Glutamatergic neuron (in vitro differentiated cells): ENCODE measurements at regions not wholly inside any gene's neighbourhood (a gene's known extent, or its start where the extent isn't known, plus 50 kb on each side); places are given as distances from the start of the nearest gene placed in this dataset.

ENCODE experiments used
- DNase-seq: peaks from one replicate; pipeline ENCODE4 v3.0.0; 2022
- H3K27ac Mint-ChIP-seq: one replicate; pipeline ENCODE4 v1.8.0; 2020; ENCODE audit warnings: mild to moderate bottlenecking, mixed read lengths, inconsistent platforms; ENCODE audit not compliant: unreplicated experiment
- H3K27me3 Mint-ChIP-seq: one replicate; pipeline ENCODE4 v1.8.0; 2020; ENCODE audit warnings: mild to moderate bottlenecking, moderate library complexity, mixed read lengths, inconsistent platforms; ENCODE audit not compliant: unreplicated experiment
- H3K36me3 Mint-ChIP-seq: one replicate; pipeline ENCODE4 v1.8.0; 2020; ENCODE audit warnings: mild to moderate bottlenecking, mixed read lengths, inconsistent platforms; ENCODE audit not compliant: unreplicated experiment
- H3K4me1 Mint-ChIP-seq: one replicate; pipeline ENCODE4 v1.8.0; 2020; ENCODE audit warnings: mild to moderate bottlenecking, low read depth, mixed read lengths, inconsistent platforms; ENCODE audit not compliant: unreplicated experiment
- H3K4me3 Mint-ChIP-seq: one replicate; pipeline ENCODE4 v1.8.0; 2020; ENCODE audit warnings: mild to moderate bottlenecking, mixed read lengths, inconsistent platforms; ENCODE audit not compliant: unreplicated experiment
- H3K9me3 Mint-ChIP-seq: one replicate; pipeline ENCODE4 v1.8.0; 2020; ENCODE audit warnings: mild to moderate bottlenecking, moderate library complexity, mixed read lengths, inconsistent platforms; ENCODE audit not compliant: unreplicated experiment
- CTCF ChIP-seq: fragments of 200-600 bp; sonication (generic); IDR thresholded peaks from one replicate; pipeline ENCODE4 v1.5.0; 2021; ENCODE audit not compliant: partially characterized antibody, unreplicated experiment

- H3K9me3 Mint-ChIP-seq = no peaks in the 10 kb centered on the region
- no peaks in the 10 kb centered on the region for H3K4me1 Mint-ChIP-seq
- H3K4me3 Mint-ChIP-seq = no peak overlapping the region
- no peak for TF ChIP-seq CTCF
- DNase-seq = no peak
- H3K27ac Mint-ChIP-seq = no peak overlapping the region
- no peaks in the 10 kb centered on the region for H3K27me3 Mint-ChIP-seq
- H3K36me3 Mint-ChIP-seq = no peaks in the 10 kb centered on the region
These were observed 85.9 kb upstream of the ADO start for GRCh38 chr10:62718585-62718984.

GRCh38 chr10:62719061-62719460 is 85.5 kb upstream of the ADO start:
- Mint-ChIP-seq H3K4me3 (no peak overlapping the region), H3K4me1 (no peaks in the 10 kb centered on the region), H3K27ac (no peak overlapping the region), H3K27me3 (no peaks in the 10 kb centered on the region), H3K36me3 (no peaks in the 10 kb centered on the region), H3K9me3 (no peaks in the 10 kb centered on the region)
- no peak for TF ChIP-seq CTCF
- DNase-seq = no peak

GRCh38 chr10:62721687-62722086 is 82.8 kb upstream of the ADO start:
- Mint-ChIP-seq H3K4me3 (no peak overlapping the region), H3K36me3 (no peaks in the 10 kb centered on the region)

GRCh38 chr10:62723375-62723774 is 81.1 kb upstream of the ADO start:
- H3K27me3 Mint-ChIP-seq = no peaks in the 10 kb centered on the region
- no peaks in the 10 kb centered on the region for H3K9me3 Mint-ChIP-seq
- no peak overlapping the region for H3K4me3 Mint-ChIP-seq
- H3K27ac Mint-ChIP-seq = no peak overlapping the region
- H3K36me3 Mint-ChIP-seq = no peaks in the 10 kb centered on the region
- no peaks in the 10 kb centered on the region for H3K4me1 Mint-ChIP-seq
- no peak for DNase-seq
- no peak for TF ChIP-seq CTCF

More at GRCh38 chr10:62721687-62722086, 82.8 kb upstream of the ADO start:
- Mint-ChIP-seq H3K27me3 (no peaks in the 10 kb centered on the region), H3K27ac (no peak overlapping the region), H3K9me3 (no peaks in the 10 kb centered on the region), H3K4me1 (no peaks in the 10 kb centered on the region)
- no peak for TF ChIP-seq CTCF
- DNase-seq = no peak

- Mint-ChIP-seq H3K27me3 (no peaks in the 10 kb centered on the region), H3K9me3 (no peaks in the 10 kb centered on the region), H3K4me1 (no peaks in the 10 kb centered on the region), H3K36me3 (no peaks in the 10 kb centered on the region), H3K4me3 (no peak overlapping the region), H3K27ac (no peak overlapping the region)
- TF ChIP-seq CTCF = no peak
- DNase-seq = no peak
These were observed 80.1 kb upstream of the ADO start for GRCh38 chr10:62724465-62724864.
